WERI-Rb-1 (cell line): ENCODE measurements at regions not wholly inside any gene's neighbourhood (a gene's known extent, or its start where the extent isn't known, plus 50 kb on each side); places are given as distances from the start of the nearest gene placed in this dataset.

Source experiments
- DNase-seq: peaks from one replicate; pipeline ENCODE4 v3.0.0-alpha.2; 2020
- H3K27ac ChIP-seq: fragments of 250-450 bp; sonication (Bioruptor Pico); 2 replicates; pipeline ENCODE4 v1.5.1; 2020; ENCODE audit warnings: mild to moderate bottlenecking, moderate library complexity
- H3K27me3 ChIP-seq: fragments of 250-450 bp; sonication (Bioruptor Pico); 2 replicates; pipeline ENCODE4 v1.5.1; 2021; ENCODE audit warnings: mild to moderate bottlenecking, low read depth, moderate library complexity; ENCODE audit not compliant: insufficient read depth, severe bottlenecking
- H3K36me3 ChIP-seq: fragments of 250-450 bp; sonication (Bioruptor Pico); 2 replicates; pipeline ENCODE4 v1.5.1; 2020; ENCODE audit warnings: mild to moderate bottlenecking, moderate library complexity
- H3K4me3 ChIP-seq: 2 replicates; pipeline ENCODE4 v1.5.1; 2011; ENCODE audit warnings: low read depth, mild to moderate bottlenecking, control low read depth, low read length
- H3K9me3 ChIP-seq: fragments of 250-450 bp; sonication (Bioruptor Pico); 2 replicates; pipeline ENCODE4 v1.5.1; 2021; ENCODE audit warnings: mild to moderate bottlenecking, moderate library complexity; ENCODE audit not compliant: severe bottlenecking
- TF ChIP-seq, protein P1 (sequence below): IDR thresholded peaks from 2 replicates; pipeline ENCODE4 v1.5.1; 2011; ENCODE audit warnings: low read depth, mild to moderate bottlenecking, control low read depth, inconsistent platforms, low read length

DNA sequence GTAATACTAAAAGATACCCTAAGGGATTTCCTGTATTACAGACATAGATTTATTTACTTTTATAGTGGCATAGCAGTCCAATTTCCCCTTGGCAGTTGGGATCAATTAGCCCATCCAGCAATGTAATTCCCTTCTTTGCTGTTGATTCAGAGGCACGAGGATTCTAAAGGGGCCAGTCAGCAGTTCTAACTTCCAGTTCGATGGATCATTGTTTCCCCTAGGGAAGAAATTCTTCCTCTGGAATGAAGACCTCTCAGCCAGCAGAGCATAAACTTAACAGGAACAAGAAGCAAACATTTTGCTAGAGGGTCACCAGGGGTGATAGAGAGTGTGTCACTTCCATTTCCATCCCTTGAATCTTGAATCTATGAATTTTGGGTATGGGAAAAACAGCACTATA is 395.7 kb upstream of the NOVA1 start:
- Histone ChIP-seq H3K36me3 (no peaks in the 10 kb centered on the region), H3K27me3 (no peaks in the 10 kb centered on the region), H3K4me3 (no peak overlapping the region), H3K9me3 (no peaks in the 10 kb centered on the region), H3K27ac (no peak overlapping the region)
- no peak for DNase-seq
- TF ChIP-seq, protein P1, sequence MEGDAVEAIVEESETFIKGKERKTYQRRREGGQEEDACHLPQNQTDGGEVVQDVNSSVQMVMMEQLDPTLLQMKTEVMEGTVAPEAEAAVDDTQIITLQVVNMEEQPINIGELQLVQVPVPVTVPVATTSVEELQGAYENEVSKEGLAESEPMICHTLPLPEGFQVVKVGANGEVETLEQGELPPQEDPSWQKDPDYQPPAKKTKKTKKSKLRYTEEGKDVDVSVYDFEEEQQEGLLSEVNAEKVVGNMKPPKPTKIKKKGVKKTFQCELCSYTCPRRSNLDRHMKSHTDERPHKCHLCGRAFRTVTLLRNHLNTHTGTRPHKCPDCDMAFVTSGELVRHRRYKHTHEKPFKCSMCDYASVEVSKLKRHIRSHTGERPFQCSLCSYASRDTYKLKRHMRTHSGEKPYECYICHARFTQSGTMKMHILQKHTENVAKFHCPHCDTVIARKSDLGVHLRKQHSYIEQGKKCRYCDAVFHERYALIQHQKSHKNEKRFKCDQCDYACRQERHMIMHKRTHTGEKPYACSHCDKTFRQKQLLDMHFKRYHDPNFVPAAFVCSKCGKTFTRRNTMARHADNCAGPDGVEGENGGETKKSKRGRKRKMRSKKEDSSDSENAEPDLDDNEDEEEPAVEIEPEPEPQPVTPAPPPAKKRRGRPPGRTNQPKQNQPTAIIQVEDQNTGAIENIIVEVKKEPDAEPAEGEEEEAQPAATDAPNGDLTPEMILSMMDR = no peak

DNA sequence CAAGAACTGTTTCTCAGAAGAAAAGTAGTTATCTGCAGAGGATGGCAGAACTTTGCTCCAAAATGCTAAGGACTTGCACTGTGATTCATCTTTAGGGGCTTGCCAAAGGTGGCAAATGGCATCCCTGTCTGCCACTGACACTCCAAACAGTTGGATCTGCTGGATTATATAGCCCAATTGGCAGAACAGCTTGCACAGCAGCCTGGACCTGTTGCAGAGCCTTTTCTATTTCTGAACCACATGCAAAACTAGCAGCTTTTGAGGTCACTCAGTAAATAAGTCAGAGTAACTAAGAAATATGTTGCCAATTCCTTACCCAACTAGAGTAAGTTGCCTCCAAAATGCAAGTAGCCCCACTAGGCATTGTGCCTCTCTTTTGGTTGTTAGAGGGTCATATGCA is 397.5 kb upstream of the NOVA1 start:
- no peak overlapping the region for H3K4me3 ChIP-seq
- H3K36me3 ChIP-seq = no peaks in the 10 kb centered on the region
- DNase-seq = no peak
- no peaks in the 10 kb centered on the region for H3K9me3 ChIP-seq
- no peaks in the 10 kb centered on the region for H3K27me3 ChIP-seq
- TF ChIP-seq, protein P1 = no peak
- no peak overlapping the region for H3K27ac ChIP-seq

DNA sequence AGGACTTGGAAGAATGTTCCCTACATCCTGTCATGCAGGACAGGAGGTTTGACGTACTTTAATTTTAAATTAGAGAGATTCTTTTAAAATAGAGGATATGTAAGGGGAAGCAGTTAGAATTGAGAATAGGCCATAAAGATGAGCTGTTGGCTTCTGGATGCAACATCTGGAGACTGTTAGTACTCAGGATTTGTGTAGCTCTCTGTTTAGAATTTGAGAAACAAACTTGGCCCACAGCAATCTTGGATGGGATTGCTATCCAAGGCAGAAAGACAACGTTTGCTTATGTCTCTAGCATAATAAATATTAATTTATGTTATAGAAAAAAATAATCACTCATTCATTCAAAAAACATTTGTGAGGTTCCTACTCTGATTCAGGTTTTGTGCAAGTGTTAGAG is 398.4 kb upstream of the NOVA1 start:
- no peaks in the 10 kb centered on the region for H3K27me3 ChIP-seq
- no peak for DNase-seq
- H3K4me3 ChIP-seq = no peak overlapping the region
- H3K36me3 ChIP-seq = no peaks in the 10 kb centered on the region
- H3K9me3 ChIP-seq = no peaks in the 10 kb centered on the region
- TF ChIP-seq, protein P1 = no peak
- no peak overlapping the region for H3K27ac ChIP-seq

DNA sequence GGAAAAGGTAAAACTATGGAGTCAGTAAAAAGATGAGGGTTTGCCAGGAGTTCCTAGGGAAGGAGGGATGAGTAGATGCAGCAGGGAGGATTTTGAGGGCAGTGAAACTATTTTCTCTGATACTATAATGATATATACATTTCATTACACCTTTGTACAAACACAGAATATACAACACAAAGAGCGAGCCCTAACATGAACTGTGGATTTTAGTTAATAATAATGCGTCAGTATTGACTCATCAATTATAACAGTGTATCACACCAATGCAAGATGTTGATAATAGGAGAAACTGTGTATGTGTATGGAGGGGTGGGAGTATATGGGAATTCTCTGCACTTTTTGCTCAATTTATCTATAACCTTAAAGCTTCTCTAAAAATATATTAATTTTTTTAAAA is 404.3 kb upstream of the NOVA1 start:
- Histone ChIP-seq H3K4me3 (no peak overlapping the region), H3K9me3 (no peaks in the 10 kb centered on the region), H3K27ac (no peak overlapping the region), H3K27me3 (peaks cover 6% of the 10 kb centered on the region), H3K36me3 (no peaks in the 10 kb centered on the region)
- TF ChIP-seq, protein P1 = no peak
- no peak for DNase-seq

DNA sequence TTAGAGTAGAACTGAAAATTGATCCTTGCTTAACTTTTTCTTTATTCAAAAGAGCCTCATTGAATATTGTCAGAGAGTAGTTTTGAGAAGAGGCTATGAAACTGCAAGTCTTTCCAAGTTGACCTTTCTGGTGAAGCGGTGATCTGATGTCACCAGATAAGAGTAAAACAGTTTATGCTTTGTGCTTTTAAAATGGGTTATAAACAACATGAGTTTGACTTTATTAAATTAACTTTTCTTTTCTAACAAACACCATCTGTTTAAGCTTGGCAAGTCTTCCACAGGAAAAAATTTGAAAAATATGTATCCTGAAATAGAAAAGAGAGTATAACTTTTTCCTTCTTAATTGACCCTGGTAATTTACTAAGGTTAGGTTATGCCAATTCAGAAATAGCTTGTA is 408.7 kb upstream of the NOVA1 start:
- no peak overlapping the region for H3K4me3 ChIP-seq
- no peak for DNase-seq
- H3K27ac ChIP-seq = no peak overlapping the region
- H3K9me3 ChIP-seq = no peaks in the 10 kb centered on the region
- H3K27me3 ChIP-seq = peaks cover 4% of the 10 kb centered on the region
- no peaks in the 10 kb centered on the region for H3K36me3 ChIP-seq
- TF ChIP-seq, protein P1 = no peak

DNA sequence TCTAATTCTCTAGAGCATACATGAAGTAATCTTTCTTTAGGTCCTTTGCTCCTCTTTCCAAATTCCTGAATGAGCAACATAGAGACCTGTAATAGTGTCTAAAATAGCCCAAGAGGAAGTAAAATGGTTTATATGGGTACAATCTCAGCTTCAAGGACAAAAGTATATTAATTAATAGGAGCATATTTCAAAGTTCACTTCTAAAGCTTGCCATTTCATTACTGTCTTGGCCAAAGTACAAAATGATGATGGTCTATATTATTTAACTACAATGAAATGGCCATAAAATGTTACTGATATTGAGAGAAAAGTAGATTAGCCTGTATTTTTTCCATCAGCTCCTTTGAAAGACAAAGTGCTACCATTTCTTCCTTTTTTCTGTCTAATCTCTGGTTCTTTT is 410.4 kb upstream of the NOVA1 start:
- TF ChIP-seq, protein P1 = no peak
- H3K36me3 ChIP-seq = no peaks in the 10 kb centered on the region
- no peaks in the 10 kb centered on the region for H3K27me3 ChIP-seq
- H3K27ac ChIP-seq = no peak overlapping the region
- H3K9me3 ChIP-seq = no peaks in the 10 kb centered on the region
- no peak for DNase-seq
- H3K4me3 ChIP-seq = no peak overlapping the region
